HG02852 (cell line): ENCODE measurements at regions not wholly inside any gene's neighbourhood (a gene's known extent, or its start where the extent isn't known, plus 50 kb on each side); places are given as distances from the start of the nearest gene placed in this dataset.
"Not testable (repeated sequence)": the region's sequence is repeated elsewhere in the genome, so short reads cannot be mapped to it uniquely, and the experiment has no call there.

Experiments used
- ATAC-seq: cut with Tn5 transposase; IDR thresholded peaks from one replicate; pipeline ENCODE4 v1.9.1; 2021; ENCODE audit warnings: mild to moderate bottlenecking, moderate library complexity; ENCODE audit not compliant: unreplicated experiment

DNA sequence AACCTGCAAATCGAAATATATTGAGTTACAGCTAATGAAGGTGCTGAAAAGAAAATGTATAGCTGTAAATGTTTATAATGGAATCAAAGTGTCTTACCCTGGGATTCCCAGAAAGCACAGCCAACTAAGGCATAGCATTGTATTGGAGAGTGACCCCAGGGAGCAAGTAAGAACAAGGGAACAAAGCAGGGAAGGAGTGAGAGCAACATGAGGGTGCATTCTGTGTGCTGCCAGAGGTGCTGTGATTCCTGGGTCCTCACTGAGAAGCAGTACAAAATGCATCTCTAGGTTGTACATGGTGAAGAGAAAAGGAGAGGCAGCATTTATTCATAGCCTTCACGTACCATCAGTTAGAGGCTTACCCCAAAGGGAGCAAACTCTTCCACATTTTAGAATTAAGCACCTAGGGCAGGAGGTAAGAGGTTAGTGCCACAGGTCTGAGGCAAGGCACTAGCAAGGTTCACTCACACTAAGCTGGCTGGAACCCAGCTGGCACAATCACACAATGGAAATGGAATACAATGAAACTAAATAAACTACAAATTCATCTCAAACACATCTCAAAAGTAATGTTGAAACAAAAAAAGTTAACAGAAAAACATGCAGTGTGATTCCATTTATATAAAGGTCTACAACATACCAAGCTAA, 151.5 kb upstream of the C2CD4B start:
- ATAC-seq, result no peak

- ATAC-seq, result no peak
Observed at GRCh38 chr15:62320259-62320658, 155.2 kb upstream of the C2CD4B start.

GRCh38 chr15:62323353-62323890, 158.3 kb upstream of the C2CD4B start:
- no peak for ATAC-seq

DNA sequence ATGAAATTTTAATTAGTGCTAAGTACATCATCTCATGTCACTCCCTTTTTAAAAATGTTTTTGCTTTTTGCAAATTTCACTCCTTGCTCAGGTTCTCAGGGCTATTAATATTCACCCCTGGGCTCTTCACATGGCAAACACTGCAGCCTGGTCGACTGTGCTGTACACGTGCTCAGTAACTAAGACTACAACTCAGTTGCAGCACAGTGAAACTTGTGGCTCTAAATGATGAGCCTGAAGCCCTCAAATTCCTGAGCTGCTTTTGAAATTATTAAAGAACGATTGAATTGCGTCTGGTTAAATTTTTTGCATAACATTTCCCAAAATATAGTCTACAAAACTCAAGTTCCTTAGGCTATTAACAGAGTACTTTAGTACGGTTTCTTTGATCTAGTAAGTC, 159.3 kb upstream of the C2CD4B start:
- ATAC-seq, result no peak

DNA sequence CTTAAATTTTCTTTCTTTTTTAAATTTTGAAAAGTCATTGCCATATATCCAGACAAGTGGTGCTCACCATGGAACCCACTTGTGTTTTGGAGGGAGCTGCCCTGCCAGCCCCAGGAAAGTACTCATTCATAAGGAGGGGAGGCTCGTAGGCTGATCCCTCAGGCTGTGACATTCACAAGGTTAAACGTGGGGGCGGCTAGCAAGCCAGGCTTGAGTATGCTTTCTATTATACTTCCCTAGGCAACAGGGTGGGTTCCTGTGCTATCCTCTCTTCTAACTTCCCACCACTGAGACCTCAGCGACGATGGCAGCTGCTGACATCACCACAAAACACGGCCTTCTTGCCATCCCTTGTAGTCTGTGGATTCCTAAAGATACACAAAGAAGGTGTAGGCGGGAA, 160.5 kb upstream of the C2CD4B start:
- no peak for ATAC-seq

DNA sequence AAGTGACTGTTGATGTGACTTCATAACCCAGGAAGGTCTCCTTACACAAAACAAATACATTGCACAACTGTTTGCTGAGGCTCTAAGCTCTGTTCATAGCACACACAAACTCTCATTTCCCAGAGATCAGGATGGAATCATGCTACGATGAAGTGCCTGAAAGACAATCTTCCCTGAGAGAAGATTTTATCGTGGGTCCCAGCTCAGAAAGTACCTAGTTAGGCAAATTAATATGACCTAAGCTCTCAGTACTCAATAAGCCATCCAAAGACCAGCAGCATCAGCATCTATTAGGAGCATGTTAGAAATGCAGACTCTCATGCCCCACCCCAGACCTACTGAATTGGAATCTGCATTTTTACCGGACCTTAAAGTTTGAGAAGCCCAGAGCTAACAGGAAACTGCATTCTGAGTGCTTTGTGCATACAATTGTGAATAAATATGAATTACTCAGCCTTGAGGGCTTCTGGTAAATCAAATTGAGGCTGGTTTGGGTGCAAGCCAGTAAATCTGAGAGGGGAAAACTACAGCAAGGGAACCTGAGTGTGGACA, 161.5 kb upstream of the C2CD4B start:
- no peak for ATAC-seq

DNA sequence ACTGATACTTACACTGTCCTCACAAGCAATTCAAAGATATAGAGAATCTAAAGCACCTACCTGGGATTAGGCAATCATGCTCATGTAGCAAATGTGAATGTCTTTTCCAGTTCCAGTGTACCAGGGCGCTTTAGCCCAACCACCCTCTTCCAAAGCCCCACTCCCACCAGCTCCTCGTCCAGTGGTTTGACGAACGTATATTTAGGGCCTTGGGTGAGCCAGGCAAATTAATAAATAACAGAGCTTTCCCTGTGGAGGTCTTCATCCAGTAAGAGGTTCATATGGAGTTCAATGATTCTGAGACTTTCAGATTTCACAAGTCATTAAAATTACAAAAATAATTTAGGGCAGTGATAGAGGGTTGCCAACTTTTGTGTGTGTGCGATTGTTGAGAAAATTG, 162.3 kb upstream of the C2CD4B start:
- no peak for ATAC-seq

- ATAC-seq, result not testable (repeated sequence)
Observed at GRCh38 chr15:62332472-62332871, 167.4 kb upstream of the C2CD4B start.

DNA sequence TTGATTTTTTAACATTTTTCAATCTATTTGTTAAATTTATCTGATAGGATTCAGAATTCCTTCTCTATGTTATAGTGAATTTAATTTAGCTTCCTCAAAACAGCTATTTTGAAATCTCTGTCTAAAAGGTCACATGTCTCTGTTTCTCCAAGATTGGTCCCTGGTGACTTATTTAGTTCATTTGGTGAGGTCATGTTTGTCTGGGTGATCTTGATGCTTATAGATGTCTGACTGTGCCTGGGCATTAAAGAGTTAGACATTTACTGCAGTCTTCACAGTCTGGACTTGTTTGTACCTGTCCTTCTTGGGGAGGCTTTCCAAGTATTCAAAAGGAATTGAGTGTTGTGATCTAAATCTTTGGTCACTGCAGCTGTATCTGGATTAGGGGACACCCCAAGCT, 169.5 kb upstream of the C2CD4B start:
- no peak for ATAC-seq

DNA sequence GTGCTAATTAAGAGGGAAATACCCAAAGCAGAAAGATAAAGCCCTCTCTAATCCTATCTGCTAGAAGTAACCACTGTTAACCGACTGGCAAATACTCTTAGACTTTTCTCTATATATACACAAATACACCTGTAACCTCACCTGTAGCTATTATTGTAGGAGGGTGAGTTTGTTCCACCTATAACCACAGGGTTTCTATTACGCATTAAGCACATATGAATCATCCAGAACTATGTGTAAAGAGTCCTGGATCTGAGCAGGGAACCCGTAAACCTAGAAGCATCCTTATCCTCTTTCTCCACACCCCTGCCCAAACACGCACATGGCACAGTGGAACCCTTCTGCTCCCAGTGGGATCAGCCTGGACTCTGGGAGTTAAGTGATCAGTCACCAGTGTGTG, 172.8 kb upstream of the C2CD4B start:
- no peak for ATAC-seq

DNA sequence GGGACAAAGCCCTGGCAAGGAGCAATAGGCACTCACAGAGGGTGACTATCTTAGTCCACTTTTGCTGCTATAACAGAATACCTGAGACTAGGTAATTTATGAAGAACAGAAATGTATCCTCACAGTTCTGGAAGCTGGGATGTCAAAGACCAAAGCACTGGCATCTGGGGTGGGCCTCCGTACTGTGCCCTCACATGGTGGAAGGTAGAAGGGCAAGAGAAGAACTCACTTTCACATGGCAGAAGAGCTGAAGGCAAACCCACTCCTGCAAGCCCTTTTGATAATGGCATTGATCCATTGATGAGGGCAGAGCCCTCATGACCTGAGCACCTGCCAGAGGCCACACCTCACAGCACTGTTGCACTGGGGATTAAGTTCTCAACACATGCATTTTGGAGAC, 173.4 kb upstream of the C2CD4B start:
- ATAC-seq, result no peak

GRCh38 chr15:62342959-62343358, 177.9 kb upstream of the C2CD4B start:
- ATAC-seq, result no peak

- ATAC-seq, result no peak
Observed at GRCh38 chr15:62343397-62343796, 178.3 kb upstream of the C2CD4B start.

GRCh38 chr15:62344806-62345539, 179.9 kb upstream of the C2CD4B start:
- ATAC-seq, result peak; percentile 51

- ATAC-seq, result no peak
Observed at GRCh38 chr15:62346168-62346567, 181.1 kb upstream of the C2CD4B start.

- ATAC-seq, result no peak
Observed at GRCh38 chr15:62348118-62348517, 183.0 kb upstream of the C2CD4B start.

DNA sequence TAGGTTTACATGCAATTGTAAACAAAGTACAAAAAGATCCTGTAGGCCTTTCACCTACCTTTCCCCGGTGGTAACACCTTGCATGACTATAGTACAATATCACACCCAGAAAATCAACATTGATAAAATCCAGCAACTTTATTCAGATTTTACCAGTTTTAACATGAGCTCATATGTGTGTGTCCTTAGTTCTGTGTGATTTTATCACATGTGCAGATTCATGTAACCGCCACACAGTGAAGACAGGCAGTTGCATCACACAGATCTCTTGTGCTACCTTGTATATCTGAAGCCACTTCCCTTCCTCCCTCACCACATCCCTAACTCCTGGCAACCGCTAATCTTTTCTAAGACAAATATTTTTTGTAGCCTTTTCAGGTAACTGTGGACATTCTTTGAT, 183.5 kb upstream of the C2CD4B start:
- no peak for ATAC-seq

DNA sequence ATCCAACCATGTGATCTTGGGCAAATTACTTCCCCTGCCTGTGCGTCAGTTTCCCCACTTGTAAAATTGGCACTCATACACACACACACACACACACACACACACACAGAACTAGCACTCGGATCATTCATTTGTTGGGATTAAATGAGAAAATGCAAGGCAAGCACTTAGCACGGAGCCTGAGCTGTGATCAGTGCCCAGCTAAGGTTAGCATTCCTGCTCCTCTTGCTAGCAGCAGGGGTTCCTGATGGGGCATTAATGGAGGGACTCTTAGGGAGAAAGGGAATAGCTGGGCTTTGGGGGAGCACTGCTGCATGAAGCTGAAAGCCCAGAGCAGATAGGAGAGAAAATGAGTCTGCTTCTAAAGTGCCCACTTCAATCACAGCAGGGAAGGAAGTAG, 187.7 kb upstream of the C2CD4B start:
- ATAC-seq, result no peak

DNA sequence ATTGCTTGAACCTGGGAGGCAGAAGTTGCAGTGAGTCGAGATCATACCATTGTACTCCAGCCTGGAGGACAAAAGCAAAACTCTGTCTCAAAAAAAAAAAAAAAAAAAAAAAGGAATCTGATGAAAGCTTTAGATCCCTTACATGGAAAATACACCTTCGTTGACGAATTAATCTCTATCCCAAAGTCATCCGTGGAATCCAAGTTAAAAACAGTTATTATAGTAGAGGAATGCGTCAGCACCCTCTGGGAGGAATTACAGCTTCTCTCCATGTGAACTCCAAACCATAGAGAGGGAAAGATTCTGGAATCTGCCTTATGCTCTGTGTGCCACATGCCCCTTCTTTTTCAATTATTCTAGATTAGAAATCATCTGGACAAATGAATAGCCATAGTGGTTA, 192.3 kb upstream of the C2CD4B start:
- ATAC-seq, result no peak

- no peak for ATAC-seq
Observed at GRCh38 chr15:62359416-62359815, 194.3 kb upstream of the C2CD4B start.

DNA sequence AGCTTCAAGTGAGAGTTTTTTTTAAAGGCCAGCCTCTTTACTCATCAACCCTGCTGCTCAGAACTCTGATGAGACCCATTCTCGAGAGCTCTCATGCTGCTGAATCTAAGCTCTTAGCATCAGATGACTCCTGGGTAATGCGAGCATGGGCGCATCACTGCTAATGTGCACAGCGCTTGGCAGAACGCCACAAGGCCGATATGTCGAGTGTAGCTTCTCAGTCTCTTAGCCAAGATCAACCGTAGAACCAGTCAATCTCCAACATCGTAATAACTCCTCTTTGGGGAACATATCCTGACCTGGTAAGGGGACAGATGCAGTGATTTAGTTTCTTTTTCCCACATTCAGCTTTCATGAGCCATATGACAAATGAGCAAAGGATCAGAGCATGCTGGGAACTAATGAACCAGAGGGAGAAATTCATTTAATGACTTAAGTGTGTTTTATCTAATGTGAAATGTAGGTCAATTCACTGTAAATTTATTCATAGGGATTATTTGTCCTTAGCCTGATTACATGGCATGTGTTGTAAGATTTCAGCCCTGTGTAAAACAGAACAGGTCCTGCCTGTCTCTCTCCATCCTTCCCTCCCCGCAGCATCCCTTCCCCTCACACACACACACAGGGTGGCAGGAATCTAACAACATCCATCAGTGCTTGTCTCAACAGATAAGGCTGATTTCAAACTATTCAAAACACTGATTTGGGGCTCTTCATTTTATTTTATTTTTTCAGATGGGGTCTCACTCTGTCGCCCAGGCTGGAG, 195.4 kb upstream of the C2CD4B start:
- no peak for ATAC-seq
